GM18520 (cell line): ENCODE measurements at regions not wholly inside any gene's neighbourhood (a gene's known extent, or its start where the extent isn't known, plus 50 kb on each side); places are given as distances from the start of the nearest gene placed in this dataset.
"Not testable (repeated sequence)": the region's sequence is repeated elsewhere in the genome, so short reads cannot be mapped to it uniquely, and the experiment has no call there.

Experiments
- ATAC-seq: cut with Tn5 transposase; IDR thresholded peaks from one replicate; pipeline ENCODE4 v1.9.1; 2021; ENCODE audit not compliant: unreplicated experiment

DNA sequence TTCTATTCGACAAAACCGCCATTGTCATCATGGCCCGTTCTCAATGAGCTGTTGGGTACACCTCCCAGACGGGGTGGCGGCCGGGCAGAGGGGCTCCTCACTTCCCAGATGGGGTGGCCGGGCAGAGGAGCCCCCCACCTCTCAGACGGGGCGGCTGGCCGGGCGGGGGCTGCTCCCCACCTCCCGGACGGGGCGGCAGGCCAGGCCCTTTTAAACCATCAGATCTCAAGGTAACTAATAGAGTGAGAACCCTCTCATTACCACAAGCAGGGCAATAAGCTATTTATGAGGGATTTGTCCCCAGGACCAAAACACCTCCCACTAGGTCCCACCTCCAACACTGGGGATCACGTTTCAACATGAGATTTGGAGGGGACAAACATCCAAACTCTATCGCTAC, 571.5 kb downstream of the INSC start:
- ATAC-seq, result not testable (repeated sequence)

DNA sequence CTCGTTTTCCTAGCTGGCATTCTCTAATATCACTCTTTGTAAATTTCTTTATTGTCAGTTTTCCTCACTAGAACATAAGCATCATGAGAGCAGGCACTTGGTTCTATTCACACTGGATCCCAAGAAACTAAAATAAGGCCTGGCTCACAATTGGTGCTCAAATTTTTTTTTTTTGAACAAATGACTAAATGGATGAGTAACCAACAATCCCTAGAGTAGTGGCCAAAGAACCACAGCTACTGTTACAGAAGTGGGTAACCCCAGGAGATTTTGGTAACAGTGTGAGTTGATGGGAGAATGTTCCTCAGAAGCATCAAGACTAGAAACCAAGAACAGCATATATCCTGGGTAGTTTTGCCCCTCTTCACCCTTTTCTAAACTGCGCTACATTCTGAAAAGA, 572.6 kb downstream of the INSC start:
- ATAC-seq, result no peak

DNA sequence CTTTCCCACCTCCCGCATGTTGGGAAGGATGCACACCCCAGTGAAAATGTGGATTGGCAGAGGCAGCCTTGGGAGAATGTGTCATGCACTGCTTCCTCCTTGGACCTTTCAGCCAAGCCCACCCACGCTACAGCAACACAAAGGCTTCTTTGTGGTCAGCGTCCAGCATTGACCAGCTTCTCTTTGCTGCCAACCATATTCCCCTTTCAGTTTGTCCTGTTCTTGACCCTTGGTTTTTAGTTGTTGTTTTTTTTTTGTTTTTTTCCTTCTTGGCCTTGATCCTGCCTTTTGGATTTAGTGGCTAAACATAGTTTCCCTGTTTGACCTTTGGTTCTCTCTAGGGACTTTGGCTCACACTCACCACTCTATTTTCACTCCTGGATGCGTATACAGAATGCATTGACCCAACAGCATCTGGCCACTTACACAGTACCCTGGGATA, 573.6 kb downstream of the INSC start:
- no peak for ATAC-seq

DNA sequence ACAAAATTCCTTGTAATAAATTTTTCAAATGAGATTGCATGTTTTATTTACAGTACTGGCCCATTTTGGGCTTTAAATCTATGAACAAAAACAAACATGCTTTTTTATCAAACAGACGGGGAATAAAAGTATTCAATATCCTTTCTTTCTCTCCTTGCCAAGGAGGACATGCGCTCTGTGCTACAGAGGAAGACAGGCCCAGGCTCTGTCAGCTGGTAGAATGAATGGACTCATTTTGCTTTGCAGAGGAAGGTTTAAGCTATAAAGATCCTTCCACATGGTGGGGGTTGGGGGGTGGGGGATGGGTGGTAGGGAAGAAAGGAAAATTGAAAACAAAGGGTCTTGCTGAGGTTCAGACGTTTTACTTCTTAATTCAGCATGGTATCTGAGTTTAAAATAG, 575.6 kb downstream of the INSC start:
- ATAC-seq, result no peak

DNA sequence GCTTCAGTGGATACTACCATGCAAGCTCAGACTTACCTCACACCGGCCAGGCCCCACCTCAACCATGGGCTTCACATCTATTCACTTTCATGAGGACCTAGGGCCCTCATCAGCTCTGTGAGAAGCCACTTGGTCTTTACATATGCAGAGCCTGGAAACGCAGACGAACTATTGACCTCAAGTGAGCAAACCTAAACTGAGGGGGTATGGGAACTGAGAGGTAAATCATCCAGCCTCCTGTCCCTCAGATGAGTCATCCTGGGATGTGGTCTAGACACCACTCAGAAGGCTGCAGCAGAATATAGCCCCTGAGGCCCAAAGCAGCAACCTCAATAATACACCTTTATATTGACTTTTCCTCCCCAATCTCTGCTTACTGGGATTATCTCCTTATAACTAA, 578.0 kb downstream of the INSC start:
- ATAC-seq, result no peak

DNA sequence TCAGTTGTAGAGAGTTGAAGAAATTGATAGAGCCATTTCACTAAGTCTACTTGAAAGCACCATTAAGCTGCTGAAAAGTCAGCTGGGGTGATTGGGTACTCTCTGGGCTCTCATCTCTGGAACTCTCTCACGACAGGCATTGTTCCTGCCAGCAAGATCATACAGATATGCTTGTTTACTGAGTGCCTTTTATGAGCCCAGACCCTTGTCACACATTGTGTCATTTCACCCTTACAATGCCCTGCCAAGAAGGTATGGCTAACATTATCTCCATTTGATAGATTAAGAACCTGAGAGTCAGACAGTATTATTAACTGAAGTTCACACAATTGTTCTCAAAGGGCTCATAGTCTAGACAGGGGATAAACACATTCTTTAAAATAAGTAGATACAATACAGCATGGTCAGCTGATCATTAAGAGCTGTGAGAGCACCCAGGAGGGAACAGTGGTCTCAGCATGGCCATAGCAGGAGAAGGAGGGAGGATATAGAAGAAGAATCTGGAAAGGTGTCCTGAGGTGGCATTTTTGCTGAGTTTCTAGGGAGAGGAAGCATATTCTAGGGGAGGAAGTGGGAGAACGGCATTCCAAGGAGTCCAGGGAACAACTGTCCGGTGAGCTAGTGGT, 580.5 kb downstream of the INSC start:
- no peak for ATAC-seq

DNA sequence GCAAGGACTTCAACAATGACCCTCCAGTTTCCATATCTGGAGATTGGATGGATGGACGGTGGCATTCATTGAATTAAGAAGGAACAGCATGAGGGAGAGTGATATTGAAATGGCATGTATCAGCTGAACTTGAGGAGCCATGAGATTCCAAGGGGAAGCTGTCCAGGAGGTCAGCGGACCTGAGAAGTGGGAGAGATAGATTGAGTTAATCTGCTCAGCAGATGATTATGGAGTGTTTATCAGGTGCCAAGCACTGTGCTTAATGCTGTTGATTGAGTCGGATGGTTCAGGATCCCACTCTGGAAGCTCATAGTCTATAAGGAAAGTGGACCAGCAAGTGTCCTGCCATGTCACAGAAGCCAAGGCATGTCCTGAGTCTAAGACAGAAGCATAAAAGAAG, 581.3 kb downstream of the INSC start:
- no peak for ATAC-seq

DNA sequence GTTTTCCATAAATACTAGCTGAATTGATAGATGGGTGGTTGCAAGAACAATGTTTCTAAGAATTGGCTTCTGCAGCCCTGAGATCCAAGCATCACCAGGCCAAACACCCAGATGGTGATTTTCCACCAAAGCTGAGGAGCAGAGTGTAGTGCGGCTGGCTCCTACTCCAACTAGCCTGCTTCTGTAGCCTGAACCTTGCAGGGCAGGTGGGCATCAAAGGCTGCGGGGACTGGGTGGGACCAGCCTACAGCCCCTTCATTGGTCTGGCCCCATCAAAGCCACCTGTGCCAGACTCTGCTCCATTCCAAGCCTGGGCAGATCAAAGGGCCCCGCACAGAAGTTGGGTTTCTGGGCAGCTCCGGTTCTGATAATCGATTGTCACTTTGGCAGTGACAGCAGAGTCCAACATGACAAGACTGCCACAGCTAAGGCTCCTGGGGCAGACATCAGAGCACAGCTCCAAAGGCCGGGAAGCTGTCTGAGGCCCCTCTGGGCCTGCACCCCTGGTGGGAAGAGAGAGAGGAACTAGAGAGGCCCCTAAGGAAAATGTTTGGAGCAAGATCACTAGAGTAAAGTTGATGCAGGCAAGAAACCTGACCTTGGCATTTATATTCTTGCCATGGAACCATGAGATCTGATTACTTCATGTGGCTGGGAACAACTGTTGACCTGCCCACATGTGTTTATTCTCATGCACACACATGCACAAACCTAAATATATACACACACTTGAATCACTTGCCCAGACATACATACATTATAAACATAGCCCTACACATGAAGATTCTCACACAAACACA, 582.9 kb downstream of the INSC start:
- no peak for ATAC-seq

DNA sequence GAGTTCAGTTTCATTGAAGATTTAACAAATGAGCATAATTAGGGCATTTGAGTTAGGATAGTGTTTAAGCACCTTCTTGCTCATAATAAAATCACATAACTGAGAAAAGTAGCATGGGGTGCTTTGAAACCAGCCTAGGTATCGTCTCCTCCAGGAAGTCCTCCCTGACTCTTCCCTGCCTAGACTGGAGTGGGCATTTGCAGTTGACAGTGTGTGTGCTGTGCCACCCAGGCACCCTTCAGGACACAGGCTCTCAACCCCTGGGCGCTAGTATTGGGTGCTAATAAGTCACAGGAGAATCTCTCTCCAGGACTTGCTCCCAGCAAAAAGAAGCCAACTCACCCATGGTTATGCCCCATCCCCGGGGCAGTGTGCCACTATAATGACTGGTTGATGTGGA, 584.1 kb downstream of the INSC start:
- ATAC-seq, result no peak

DNA sequence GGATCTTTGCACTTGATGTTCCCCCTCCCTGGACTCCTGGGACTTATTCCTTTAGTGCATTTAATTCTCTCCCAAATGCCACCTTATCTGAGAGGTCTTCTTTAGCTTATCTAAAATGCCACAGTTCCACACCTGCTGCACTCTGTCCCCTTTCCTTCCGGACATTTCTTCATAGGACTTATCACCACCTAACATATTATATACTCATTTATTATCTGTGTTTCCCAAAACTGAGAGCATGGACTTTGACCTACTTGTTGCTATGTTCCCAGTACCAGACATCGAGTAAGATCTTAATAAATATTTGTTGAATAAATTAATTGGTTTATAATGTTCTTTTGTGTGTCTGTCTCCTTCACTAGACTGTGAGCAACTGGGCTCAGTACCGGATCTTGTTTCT, 585.3 kb downstream of the INSC start:
- no peak for ATAC-seq

DNA sequence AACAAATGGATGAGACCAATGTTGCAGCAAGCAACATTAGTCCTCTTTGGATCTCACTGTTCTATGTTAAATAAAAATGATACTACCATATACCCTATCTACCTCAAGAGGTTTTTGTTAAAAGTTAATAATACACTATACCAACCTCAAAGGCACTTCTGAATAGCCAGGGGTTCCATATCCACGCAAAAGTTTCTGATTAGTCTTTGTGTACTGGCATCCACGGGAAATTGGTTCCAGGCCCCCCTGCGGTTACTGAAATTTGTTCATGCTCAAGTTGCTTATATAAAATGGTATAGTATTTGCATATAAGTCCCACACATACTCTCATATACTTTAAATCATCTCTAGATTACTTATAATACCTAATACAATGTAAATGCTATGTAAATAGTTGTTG, 585.7 kb downstream of the INSC start:
- ATAC-seq, result no peak

DNA sequence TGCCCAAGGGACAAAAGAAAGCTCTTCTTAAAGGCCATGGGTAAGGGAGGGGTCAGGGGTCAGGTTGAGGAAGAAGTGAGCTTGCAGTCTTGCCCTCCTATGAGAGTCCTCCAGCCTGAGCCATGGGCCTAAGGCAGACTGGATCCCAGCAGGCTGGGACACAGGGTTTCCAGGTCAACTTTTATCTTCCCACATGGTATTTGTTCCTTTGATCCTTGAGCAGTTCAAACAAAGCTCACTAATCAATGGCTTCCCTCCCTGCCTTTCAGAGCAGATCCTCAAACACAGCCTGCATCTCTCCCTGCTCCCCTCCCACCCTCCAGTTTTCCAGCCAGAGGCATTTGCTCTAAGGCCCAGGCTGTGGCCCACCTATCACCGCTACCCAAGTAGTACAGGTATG, 589.3 kb downstream of the INSC start:
- ATAC-seq, result no peak

DNA sequence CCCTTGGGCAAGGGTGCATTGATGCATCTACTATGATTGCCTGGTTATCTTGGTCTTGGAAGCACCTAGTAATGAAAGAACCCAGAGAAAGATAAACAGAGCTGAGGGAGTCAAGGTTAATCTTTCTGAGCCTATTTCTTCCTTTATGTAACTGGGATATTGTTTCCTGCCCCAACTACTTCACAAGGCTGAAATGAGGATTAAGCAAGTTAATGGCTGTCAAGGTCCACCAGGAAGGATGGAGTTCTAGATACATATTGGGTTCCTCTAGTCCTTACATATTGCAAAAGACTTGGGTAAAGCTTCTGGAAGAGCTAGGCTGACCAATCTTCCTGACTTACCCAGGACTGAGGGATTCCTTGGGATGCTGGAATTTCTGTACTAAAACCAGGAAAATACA, 589.8 kb downstream of the INSC start:
- no peak for ATAC-seq

DNA sequence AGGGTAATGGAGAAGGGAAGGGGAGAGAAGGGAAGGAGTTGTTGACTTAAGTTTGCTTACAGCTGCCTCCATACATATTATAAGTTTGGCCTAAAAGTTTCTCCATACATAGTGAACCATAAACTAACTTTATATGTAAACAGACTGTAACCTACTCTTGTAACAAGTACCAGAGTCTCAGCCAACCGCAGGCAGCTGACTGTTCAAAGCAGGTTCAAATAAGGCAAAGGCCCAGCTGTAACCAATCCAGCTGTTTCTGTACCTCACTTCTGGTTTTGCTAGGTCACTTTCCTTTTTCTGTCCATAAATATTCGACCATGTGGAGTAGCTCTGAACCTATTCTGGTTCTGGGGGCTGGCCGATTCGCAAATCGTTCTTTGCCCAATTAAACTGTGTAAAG, 591.2 kb downstream of the INSC start:
- ATAC-seq, result no peak

DNA sequence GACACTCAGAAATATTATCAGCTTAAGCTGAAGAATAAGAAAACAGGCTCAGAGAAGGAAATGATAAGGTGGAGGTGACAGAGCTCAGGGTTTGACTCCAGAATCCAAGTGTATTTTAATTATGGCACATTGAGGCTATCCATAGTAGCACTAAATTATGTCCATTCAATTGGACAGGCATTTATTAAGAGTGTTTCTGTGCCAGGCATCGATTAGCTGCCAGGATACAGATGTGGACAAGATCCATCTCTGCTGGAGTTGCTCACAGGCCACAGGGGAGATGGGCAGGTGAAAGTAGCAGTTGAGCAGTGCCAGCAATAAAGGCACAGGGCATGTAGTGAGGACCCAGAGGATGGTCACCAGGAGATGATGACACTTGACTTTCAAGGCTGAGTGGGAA, 592.5 kb downstream of the INSC start:
- ATAC-seq, result no peak

DNA sequence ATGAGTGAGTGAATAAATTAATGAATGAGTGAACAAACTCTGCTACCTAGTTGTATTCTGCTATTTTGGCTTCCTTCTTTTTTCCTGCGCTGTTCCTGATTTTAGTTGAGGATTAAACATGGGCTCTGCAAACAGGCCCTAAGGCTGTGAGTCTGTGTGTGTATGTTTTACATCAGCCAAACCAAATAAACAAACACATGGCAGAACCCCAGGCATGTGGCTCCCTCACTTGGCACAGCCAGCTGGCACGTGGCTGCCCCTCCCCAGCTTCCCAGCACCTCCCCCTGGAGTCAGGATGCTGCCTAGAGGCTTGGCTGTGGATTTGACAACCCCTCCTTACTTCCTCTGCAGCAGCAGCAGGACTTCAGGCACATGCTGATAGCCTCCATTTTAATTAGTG, 593.2 kb downstream of the INSC start:
- no peak for ATAC-seq

DNA sequence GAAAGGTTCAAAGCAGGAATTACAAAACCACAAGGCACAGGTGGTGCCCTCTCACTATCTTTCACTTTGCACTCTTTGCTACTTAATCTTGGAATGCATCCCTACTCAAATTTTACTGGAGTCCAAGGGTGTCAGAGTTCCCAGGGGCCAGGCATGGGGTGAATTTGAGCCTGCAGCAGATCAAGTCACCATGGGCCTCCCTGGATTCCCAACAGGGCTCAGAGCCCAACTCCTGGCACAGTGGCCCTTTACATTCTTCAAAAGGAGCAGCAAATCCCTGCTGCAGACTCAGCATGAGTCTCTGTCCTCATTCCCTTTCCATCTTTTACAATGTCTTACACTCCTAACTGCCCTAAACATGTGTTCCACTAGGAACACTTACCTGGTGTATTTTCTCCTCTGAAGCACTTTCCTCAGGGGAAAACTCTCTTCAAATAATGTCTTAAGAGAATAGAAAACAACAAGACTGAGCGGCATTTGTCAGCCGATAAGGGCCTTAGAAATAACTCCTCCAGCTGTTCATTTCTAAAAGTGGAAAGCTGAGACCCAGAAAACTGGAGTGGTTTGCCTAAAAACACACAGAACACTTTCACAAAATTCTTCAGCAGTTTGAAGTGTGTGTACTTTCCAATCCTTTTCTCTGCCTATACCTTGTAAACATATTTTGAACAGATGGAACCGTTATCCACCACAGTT, 596.0 kb downstream of the INSC start:
- ATAC-seq, result no peak

DNA sequence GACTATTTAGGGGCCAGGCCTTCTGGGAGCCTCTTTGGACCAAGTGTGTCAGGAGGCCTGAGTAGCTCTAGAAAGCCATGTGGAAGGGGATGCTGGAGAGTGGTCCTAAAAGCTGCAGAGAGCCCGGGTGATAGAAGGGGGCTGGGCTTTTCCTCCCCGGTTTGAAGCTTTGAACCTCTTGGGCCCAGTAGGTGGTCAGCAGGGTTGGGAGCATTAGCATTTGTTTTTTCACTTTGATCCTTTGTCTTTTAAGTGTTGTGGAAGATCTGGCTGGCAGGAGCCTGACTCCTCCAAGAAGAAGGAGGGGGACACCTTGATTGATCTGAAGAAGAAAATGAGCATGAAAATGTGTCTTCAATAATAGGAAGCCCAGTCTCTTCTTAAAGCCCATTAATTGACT, 596.6 kb downstream of the INSC start:
- no peak for ATAC-seq

DNA sequence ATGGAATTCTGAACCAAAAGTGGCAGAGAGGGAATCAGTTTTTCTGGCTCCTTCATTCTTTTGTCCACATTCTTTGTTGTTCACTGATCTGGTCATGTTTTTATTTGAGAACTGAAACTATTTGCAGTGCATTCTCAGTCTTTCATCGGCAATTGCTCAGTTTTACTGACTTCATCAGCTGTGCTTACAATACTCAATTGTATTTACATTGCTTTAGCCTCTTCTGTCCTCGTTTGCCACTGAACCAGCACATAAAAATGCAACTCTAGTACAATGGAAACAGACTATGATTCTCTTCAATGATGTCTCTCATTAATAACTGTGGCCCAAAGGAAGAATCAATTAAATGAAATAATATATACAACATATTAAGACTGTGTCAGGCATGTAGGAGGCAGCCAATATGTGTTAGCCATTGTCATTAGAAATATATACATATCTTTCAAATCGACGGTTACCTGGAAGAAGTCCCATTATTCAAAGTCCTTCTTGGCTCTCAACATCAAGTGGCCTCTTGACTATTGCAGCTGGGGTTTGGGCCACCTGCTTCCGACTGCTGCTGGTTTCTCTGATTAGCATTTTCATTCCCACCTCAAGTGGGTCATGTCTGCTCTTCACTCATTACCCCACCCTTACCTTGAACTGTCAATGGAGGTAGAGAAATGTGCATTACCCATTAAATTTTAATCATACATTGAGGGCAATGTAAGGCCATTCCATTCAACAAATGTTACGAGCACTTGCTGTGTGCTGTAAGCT, 600.1 kb downstream of the INSC start:
- no peak for ATAC-seq

DNA sequence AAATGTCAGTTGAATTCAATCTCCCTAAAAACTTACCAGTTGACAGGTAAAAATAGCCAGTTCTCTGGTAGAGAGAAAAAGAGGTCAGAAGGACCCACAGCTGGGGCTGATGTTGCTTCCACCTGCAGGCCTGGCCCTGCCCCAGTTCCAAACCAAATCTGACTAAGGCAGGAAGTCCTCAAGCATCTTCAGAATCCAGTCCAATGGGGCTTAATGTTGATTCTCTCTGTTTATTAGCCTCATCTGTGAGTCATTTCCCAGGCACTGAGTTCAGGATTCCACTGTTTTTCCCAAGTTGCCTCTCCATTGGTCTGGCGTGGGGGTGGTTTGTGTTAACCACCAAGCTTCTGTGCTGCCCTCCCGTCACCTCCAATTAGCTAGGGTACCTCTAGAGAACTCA, 601.8 kb downstream of the INSC start:
- no peak for ATAC-seq

DNA sequence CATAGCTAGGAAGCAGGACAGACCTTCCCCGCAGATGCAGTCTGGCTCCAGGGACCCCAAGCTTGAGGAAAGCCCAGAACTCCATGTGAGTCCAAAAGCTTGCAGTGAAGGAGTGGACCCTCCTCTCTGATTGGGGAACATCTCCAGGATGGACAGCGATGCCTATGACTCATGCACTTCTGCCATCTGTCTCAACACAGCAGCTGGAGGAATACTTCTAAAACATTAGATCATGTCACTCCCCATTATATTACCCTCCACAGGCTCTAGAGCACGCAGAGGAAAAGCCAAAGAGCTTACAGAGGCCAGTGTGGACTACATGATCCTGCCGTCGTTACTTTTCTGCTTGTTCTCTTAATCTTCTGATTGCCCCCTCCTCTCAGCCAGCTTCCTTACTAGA, 605.7 kb downstream of the INSC start:
- ATAC-seq, result no peak

DNA sequence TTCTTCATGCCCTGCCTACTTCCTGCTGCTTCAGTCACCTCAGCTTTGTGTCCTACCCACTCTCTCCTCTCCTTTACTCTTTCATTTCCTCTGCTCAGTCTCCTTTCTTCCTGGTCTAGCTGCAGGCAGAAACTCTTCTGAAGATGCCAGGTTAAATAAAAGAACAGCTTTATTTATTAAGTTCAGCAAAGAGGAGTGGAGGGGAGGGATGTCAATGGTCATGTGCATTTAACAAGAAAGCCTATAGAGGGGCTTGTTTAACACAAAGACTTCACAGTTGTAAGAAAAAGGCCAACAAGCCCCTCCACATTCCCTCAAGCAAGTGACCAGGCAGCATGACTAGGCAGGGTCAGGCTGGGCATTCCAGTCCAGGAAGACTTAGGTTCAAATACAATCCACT, 609.2 kb downstream of the INSC start:
- no peak for ATAC-seq
